ENCODE measurements at regions not wholly inside any gene's neighbourhood (a gene's known extent, or its start where the extent isn't known, plus 50 kb on each side); places are given as distances from the start of the nearest gene placed in this dataset.

DNA sequence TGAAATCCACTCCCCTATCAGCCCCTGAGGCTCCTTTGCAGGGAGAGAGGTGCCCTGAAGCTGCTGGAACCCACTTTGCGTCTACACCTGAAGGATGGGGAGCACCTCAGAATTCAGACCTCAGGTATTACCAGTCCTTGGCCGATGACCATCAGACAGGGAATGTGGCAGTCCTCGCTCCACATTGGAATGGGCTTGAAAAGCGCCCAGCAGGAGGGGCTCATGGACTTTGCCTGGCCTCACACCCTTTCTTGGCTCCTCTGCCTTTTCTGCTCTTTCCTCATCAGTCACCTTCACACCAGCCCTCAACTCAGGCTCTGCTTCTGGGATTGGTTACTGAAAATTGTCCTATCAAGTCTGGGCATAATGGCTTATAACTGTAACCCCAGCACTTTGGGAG lies 83.9 kb downstream of the BARX1 start:
- Histone ChIP-seq H3K4me3 (ENCODE audit: low read length) (no peak overlapping the region), H3K9ac (ENCODE audit: low read depth, low read length) (no peak overlapping the region), H3K4me2 (ENCODE audit: low read length) (no peak overlapping the region), H3K36me3 (ENCODE audit: insufficient read depth, low read length) (no peaks in the 10 kb centered on the region), H3K27me3 (ENCODE audit: control insufficient read depth, insufficient read depth, low read length) (no peaks in the 10 kb centered on the region), H3K9me3 (replicated peaks; ENCODE audit: low read length) (peaks cover 3% of the 10 kb centered on the region), H3K4me1 (ENCODE audit: control insufficient read depth, insufficient read depth, low read length) (no peaks in the 10 kb centered on the region)

GRCh38 chr9:93869863-93870262 lies 85.3 kb downstream of the BARX1 start:
- Histone ChIP-seq H3K36me3 (ENCODE audit: insufficient read depth, low read length) (no peaks in the 10 kb centered on the region), H3K9ac (ENCODE audit: low read depth, low read length) (no peak overlapping the region), H3K9me3 (replicated peaks; ENCODE audit: low read length) (peaks cover under 1% of the 10 kb centered on the region), H3K4me2 (ENCODE audit: low read length) (no peak overlapping the region), H3K4me3 (ENCODE audit: low read length) (no peak overlapping the region), H3K27me3 (ENCODE audit: control insufficient read depth, insufficient read depth, low read length) (no peaks in the 10 kb centered on the region), H3K4me1 (ENCODE audit: control insufficient read depth, insufficient read depth, low read length) (no peaks in the 10 kb centered on the region)

GRCh38 chr9:93869088-93869487 lies 86.1 kb downstream of the BARX1 start:
- Histone ChIP-seq H3K9ac (ENCODE audit: low read depth, low read length) (no peak overlapping the region), H3K4me1 (ENCODE audit: control insufficient read depth, insufficient read depth, low read length) (no peaks in the 10 kb centered on the region), H3K27me3 (ENCODE audit: control insufficient read depth, insufficient read depth, low read length) (no peaks in the 10 kb centered on the region), H3K36me3 (ENCODE audit: insufficient read depth, low read length) (no peaks in the 10 kb centered on the region), H3K9me3 (replicated peaks; ENCODE audit: low read length) (no peaks in the 10 kb centered on the region), H3K4me3 (ENCODE audit: low read length) (no peak overlapping the region), H3K4me2 (ENCODE audit: low read length) (no peak overlapping the region)

GRCh38 chr9:93865716-93866115 lies 89.4 kb downstream of the BARX1 start:
- Histone ChIP-seq H3K36me3 (ENCODE audit: insufficient read depth, low read length) (no peaks in the 10 kb centered on the region), H3K9ac (ENCODE audit: low read depth, low read length) (no peak overlapping the region), H3K4me2 (ENCODE audit: low read length) (no peak overlapping the region), H3K4me1 (ENCODE audit: control insufficient read depth, insufficient read depth, low read length) (no peaks in the 10 kb centered on the region), H3K9me3 (replicated peaks; ENCODE audit: low read length) (no peaks in the 10 kb centered on the region), H3K4me3 (ENCODE audit: low read length) (no peak overlapping the region), H3K27me3 (ENCODE audit: control insufficient read depth, insufficient read depth, low read length) (peaks cover 6% of the 10 kb centered on the region)

- H3K27me3 ChIP-seq (ENCODE audit: control insufficient read depth, insufficient read depth, low read length): peaks cover 10% of the 10 kb centered on the region
- no peak overlapping the region for H3K4me2 ChIP-seq (ENCODE audit: low read length)
- H3K36me3 ChIP-seq (ENCODE audit: insufficient read depth, low read length): no peaks in the 10 kb centered on the region
- no peak overlapping the region for H3K4me3 ChIP-seq (ENCODE audit: low read length)
- H3K4me1 ChIP-seq (ENCODE audit: control insufficient read depth, insufficient read depth, low read length): no peaks in the 10 kb centered on the region
- no peak overlapping the region for H3K9ac ChIP-seq (ENCODE audit: low read depth, low read length)
- no peaks in the 10 kb centered on the region for H3K9me3 ChIP-seq (replicated peaks; ENCODE audit: low read length)
These were observed 89.9 kb downstream of the BARX1 start for GRCh38 chr9:93865245-93865644.

- Histone ChIP-seq H3K4me2 (ENCODE audit: low read length) (no peak overlapping the region), H3K4me1 (ENCODE audit: control insufficient read depth, insufficient read depth, low read length) (no peaks in the 10 kb centered on the region), H3K4me3 (ENCODE audit: low read length) (no peak overlapping the region), H3K27me3 (ENCODE audit: control insufficient read depth, insufficient read depth, low read length) (peaks cover 10% of the 10 kb centered on the region), H3K36me3 (ENCODE audit: insufficient read depth, low read length) (no peaks in the 10 kb centered on the region), H3K9me3 (replicated peaks; ENCODE audit: low read length) (no peaks in the 10 kb centered on the region), H3K9ac (ENCODE audit: low read depth, low read length) (no peak overlapping the region)
These were observed 90.3 kb downstream of the BARX1 start for GRCh38 chr9:93864840-93865239.

DNA sequence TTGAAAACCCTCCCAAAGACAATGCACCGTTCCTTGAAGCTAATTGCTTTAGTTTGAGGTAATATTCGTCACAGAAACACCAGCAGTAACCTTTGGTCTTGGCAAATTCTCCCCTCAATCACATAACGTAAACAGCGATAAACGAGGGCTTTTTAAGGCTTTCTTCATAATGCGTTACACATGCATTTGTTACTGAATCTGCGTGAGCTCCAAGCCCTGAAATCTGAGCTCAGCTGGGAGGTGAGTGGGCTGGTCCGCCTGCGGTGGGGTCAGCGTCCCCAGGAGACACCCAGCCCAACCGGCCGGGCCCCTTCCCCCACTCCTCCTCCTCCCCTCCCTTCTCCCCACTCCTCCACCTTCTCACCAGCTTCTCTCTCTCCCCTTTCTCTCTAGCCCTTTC lies 91.1 kb downstream of the BARX1 start:
- Histone ChIP-seq H3K27me3 (ENCODE audit: control insufficient read depth, insufficient read depth, low read length) (peaks cover 10% of the 10 kb centered on the region), H3K4me1 (ENCODE audit: control insufficient read depth, insufficient read depth, low read length) (no peaks in the 10 kb centered on the region), H3K4me3 (ENCODE audit: low read length) (no peak overlapping the region), H3K4me2 (ENCODE audit: low read length) (no peak overlapping the region), H3K36me3 (ENCODE audit: insufficient read depth, low read length) (no peaks in the 10 kb centered on the region), H3K9me3 (replicated peaks; ENCODE audit: low read length) (no peaks in the 10 kb centered on the region), H3K9ac (ENCODE audit: low read depth, low read length) (no peak overlapping the region)

DNA sequence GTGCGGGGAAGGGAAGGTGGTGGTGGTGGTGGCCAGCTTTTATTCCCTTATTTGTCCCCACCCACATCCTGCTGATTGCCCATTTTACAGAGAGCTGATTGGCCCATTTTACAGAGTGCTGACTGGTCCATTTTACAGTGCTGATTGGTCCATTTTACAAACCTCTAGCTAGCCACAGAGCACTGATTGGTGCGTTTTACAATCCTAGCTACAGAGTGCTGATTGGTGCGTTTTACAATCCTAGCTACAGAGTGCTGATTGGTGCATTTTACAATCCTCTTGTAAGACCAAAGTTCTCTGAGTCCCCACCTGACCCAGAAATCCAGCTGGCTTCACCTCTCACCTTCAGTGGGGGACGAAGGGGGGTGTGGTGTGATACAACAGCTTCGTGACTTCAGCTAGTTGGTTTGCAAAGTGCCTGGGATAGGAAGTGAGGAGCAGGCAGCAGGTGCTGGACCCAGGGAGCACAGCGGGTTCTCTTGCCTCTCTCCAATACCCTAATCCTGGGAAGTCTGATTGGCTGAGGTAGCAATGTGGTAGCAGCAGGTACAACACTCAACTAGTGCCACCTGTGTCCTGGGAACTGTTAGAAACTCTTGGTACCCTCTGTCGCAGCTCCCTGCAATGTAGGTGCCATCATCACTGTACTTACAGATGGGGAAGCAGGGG lies 92.1 kb downstream of the BARX1 start:
- Histone ChIP-seq H3K9me3 (replicated peaks; ENCODE audit: low read length) (no peaks in the 10 kb centered on the region), H3K27me3 (ENCODE audit: control insufficient read depth, insufficient read depth, low read length) (peaks cover 10% of the 10 kb centered on the region), H3K4me1 (ENCODE audit: control insufficient read depth, insufficient read depth, low read length) (no peaks in the 10 kb centered on the region), H3K9ac (ENCODE audit: low read depth, low read length) (no peak overlapping the region), H3K36me3 (ENCODE audit: insufficient read depth, low read length) (no peaks in the 10 kb centered on the region), H3K4me2 (ENCODE audit: low read length) (no peak overlapping the region), H3K4me3 (ENCODE audit: low read length) (no peak overlapping the region)

DNA sequence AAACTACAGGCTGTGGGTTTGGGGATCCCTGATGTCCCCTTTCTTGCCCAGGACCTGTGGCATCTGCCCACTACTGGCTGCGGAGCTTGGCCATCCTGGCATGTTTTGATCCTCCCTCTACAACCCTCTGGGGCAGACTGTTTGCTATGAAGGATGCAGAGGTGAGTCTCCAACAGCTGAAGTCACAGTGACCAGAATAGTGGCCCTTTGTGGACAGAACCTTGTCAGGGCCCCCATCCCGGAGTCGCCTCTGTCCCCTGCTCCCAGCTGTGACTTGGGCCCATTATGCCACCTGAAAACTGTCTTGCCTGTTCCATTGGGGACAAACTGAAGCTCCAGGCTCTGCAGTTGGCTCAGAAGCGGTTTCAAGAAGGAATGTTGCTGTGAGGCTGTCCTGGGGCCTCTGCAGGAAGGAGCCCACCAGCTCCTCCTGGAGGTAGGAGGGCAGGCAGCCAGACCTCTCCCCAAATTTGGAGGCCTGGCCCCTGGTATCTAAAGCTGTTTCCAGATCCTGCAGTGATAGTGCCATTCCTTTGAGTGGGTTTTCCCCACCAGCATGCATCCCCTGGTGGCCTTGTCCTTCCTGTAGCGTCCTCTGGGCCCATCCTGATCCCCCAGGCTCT lies 93.3 kb downstream of the BARX1 start:
- H3K27me3 ChIP-seq (ENCODE audit: control insufficient read depth, insufficient read depth, low read length): peaks cover 10% of the 10 kb centered on the region
- H3K9me3 ChIP-seq (replicated peaks; ENCODE audit: low read length): no peaks in the 10 kb centered on the region
- H3K9ac ChIP-seq (ENCODE audit: low read depth, low read length): no peak overlapping the region
- H3K36me3 ChIP-seq (ENCODE audit: insufficient read depth, low read length): no peaks in the 10 kb centered on the region
- H3K4me1 ChIP-seq (ENCODE audit: control insufficient read depth, insufficient read depth, low read length): no peaks in the 10 kb centered on the region
- H3K4me2 ChIP-seq (ENCODE audit: low read length): no peak overlapping the region
- H3K4me3 ChIP-seq (ENCODE audit: low read length): no peak overlapping the region

DNA sequence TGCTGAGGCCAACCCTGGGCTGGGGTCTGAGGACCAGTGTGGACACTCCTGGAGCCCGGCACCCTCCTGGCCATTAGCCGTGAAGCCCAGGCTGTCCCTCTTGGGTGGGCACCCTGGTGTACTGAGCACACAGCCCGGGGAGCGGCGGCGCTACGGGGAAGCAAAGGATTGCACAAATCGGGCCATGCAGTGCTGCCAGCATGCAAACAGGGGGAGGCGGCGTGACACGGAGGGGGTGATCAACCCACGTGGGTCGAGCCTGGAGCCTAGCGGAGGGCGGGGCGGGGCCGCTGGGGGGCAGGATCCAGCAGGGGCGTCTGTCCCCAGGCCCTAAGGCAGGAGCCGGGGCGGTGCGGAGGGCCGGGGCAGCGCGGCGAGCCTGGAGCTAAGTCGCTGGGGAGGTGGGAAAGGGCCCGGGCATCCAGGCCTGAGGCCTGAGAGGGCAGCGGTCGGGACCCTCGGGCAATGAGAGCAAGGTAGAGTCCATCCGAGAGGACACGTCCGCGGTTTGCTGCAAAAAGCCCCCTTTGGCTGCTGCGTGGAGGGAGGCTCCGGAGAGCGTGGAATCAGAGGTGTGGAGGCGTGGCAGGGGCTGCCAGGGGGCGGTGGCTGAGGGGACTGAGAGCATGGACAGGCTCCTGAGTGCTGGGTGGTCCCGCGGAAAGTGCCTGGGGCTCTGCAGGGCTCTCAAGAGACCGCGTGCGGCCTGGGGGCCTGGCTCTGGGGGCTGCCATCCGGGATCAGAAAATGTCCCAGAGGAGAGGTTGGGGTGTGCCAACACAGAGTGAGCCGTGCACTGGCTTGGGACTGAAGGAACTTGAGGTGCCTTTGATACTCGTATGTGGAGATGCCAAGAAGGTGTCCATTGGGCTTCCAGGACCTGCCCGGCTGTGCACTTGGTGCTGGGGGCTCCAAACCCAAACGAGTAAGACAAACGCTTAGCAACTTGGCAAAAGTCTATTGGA lies 94.2 kb downstream of the BARX1 start:
- no peak overlapping the region for H3K4me2 ChIP-seq (ENCODE audit: low read length)
- no peak overlapping the region for H3K9ac ChIP-seq (ENCODE audit: low read depth, low read length)
- no peaks in the 10 kb centered on the region for H3K4me1 ChIP-seq (ENCODE audit: control insufficient read depth, insufficient read depth, low read length)
- H3K4me3 ChIP-seq (ENCODE audit: low read length): no peak overlapping the region
- no peaks in the 10 kb centered on the region for H3K9me3 ChIP-seq (replicated peaks; ENCODE audit: low read length)
- H3K36me3 ChIP-seq (ENCODE audit: insufficient read depth, low read length): no peaks in the 10 kb centered on the region
- H3K27me3 ChIP-seq (ENCODE audit: control insufficient read depth, insufficient read depth, low read length): peaks cover 16% of the 10 kb centered on the region

- no peak overlapping the region for H3K4me2 ChIP-seq (ENCODE audit: low read length)
These were observed 95.5 kb downstream of the BARX1 start for GRCh38 chr9:93859431-93860215.

More at GRCh38 chr9:93859431-93860215, 95.5 kb downstream of the BARX1 start:
- no peaks in the 10 kb centered on the region for H3K4me1 ChIP-seq (ENCODE audit: control insufficient read depth, insufficient read depth, low read length)
- peaks cover 22% of the 10 kb centered on the region for H3K27me3 ChIP-seq (ENCODE audit: control insufficient read depth, insufficient read depth, low read length)
- H3K9ac ChIP-seq (ENCODE audit: low read depth, low read length): no peak overlapping the region
- H3K4me3 ChIP-seq (ENCODE audit: low read length): no peak overlapping the region
- no peaks in the 10 kb centered on the region for H3K36me3 ChIP-seq (ENCODE audit: insufficient read depth, low read length)
- H3K9me3 ChIP-seq (replicated peaks; ENCODE audit: low read length): no peaks in the 10 kb centered on the region
